HL-60/S4 treated with retinoic acid at 250 ng/mL for 4 days and 3 days (cell line): ENCODE measurements at regions not wholly inside any gene's neighbourhood (a gene's known extent, or its start where the extent isn't known, plus 50 kb on each side); places are given as distances from the start of the nearest gene placed in this dataset.
"Not testable (repeated sequence)": the region's sequence is repeated elsewhere in the genome, so short reads cannot be mapped to it uniquely, and the experiment has no call there.

Source experiments
- in situ Hi-C: fragments of 300-500 bp; cut with MboI; formaldehyde crosslinking; loops from 2 replicates; pipeline ENCODE4 v1.7.0; 2022; ENCODE audit warnings: low sequenced_read_pairs

GRCh38 chr22:27084130-27084529 is 426.7 kb downstream of the MIAT start:
- in situ Hi-C loops: no loop called here

GRCh38 chr22:27086080-27087044 is 429.0 kb downstream of the MIAT start:
- in situ Hi-C loops: no loop called here

GRCh38 chr22:27087051-27087450 is 429.7 kb downstream of the MIAT start:
- in situ Hi-C loops: no loop called here

GRCh38 chr22:27088026-27088425 is 430.6 kb downstream of the MIAT start:
- in situ Hi-C loops: no loop called here

- in situ Hi-C loops: no loop called here
Measured at GRCh38 chr22:27089264-27089663, 431.9 kb downstream of the MIAT start.

GRCh38 chr22:27090611-27091011 is 433.2 kb downstream of the MIAT start:
- in situ Hi-C loops: no loop called here

GRCh38 chr22:27093422-27093821 is 436.0 kb downstream of the MIAT start:
- in situ Hi-C loops: no loop called here

GRCh38 chr22:27094633-27095308 is 437.4 kb downstream of the MIAT start:
- in situ Hi-C loops: no loop called here

GRCh38 chr22:27097506-27097905 is 440.1 kb downstream of the MIAT start:
- in situ Hi-C loops: no loop called here

GRCh38 chr22:27097933-27098332 is 440.5 kb downstream of the MIAT start:
- in situ Hi-C loops: no loop called here

- in situ Hi-C loops: no loop called here
Measured at GRCh38 chr22:27099946-27100722, 442.7 kb downstream of the MIAT start.

- in situ Hi-C loops: no loop called here
Measured at GRCh38 chr22:27100789-27101188, 443.4 kb downstream of the MIAT start.

GRCh38 chr22:27101288-27101687 is 443.9 kb downstream of the MIAT start:
- in situ Hi-C loops: no loop called here

- in situ Hi-C loops: no loop called here
Measured at GRCh38 chr22:27104449-27104848, 447.1 kb downstream of the MIAT start.

- in situ Hi-C loops: no loop called here
Measured at GRCh38 chr22:27105142-27106025, 448.0 kb downstream of the MIAT start.

- in situ Hi-C loops: no loop called here
Measured at GRCh38 chr22:27106985-27107384, 449.6 kb downstream of the MIAT start.

GRCh38 chr22:27107386-27107785 is 450.0 kb downstream of the MIAT start:
- in situ Hi-C loops: no loop called here

- in situ Hi-C loops: no loop called here
Measured at GRCh38 chr22:27107824-27108223, 450.4 kb downstream of the MIAT start.

- in situ Hi-C loops: no loop called here
Measured at GRCh38 chr22:27108425-27109114, 451.2 kb downstream of the MIAT start.

- in situ Hi-C loops: not testable (repeated sequence)
Measured at GRCh38 chr22:27109406-27109805, 452.0 kb downstream of the MIAT start.
